ENCODE measurements at regions not wholly inside any gene's neighbourhood (a gene's known extent, or its start where the extent isn't known, plus 50 kb on each side); places are given as distances from the start of the nearest gene placed in this dataset.
"Not testable (repeated sequence)": the region's sequence is repeated elsewhere in the genome, so short reads cannot be mapped to it uniquely, and the experiment has no call there.

GRCh38 chr9:31908891-31909480 lies 475.5 kb upstream of the ACO1 start:
- Histone ChIP-seq H3K27me3 (ENCODE audit: insufficient read depth, low read length) (no peaks in the 10 kb centered on the region), H3K4me1 (ENCODE audit: insufficient read depth, low read length) (no peaks in the 10 kb centered on the region), H3K9me3 (ENCODE audit: low read depth, low read length) (no peaks in the 10 kb centered on the region), H3K4me3 (ENCODE audit: low read length) (no peak overlapping the region)

GRCh38 chr9:31912636-31913035 lies 471.8 kb upstream of the ACO1 start:
- no peaks in the 10 kb centered on the region for H3K27me3 ChIP-seq (ENCODE audit: insufficient read depth, low read length)
- H3K9me3 ChIP-seq (ENCODE audit: low read depth, low read length): no peaks in the 10 kb centered on the region
- H3K4me1 ChIP-seq (ENCODE audit: insufficient read depth, low read length): no peaks in the 10 kb centered on the region
- H3K4me3 ChIP-seq (ENCODE audit: low read length): no peak overlapping the region

GRCh38 chr9:31916591-31917241 lies 467.7 kb upstream of the ACO1 start:
- Histone ChIP-seq H3K27me3 (ENCODE audit: insufficient read depth, low read length) (no peaks in the 10 kb centered on the region), H3K4me1 (ENCODE audit: insufficient read depth, low read length) (no peaks in the 10 kb centered on the region), H3K9me3 (ENCODE audit: low read depth, low read length) (no peaks in the 10 kb centered on the region), H3K4me3 (ENCODE audit: low read length) (no peak overlapping the region)

- H3K4me3 ChIP-seq (ENCODE audit: low read length); H3K4me1 ChIP-seq (ENCODE audit: insufficient read depth, low read length); H3K27me3 ChIP-seq (ENCODE audit: insufficient read depth, low read length); H3K9me3 ChIP-seq (ENCODE audit: low read depth, low read length): not testable (repeated sequence)
Observed at GRCh38 chr9:31937737-31938136, 446.7 kb upstream of the ACO1 start.

GRCh38 chr9:31950756-31951155 lies 433.7 kb upstream of the ACO1 start:
- no peaks in the 10 kb centered on the region for H3K4me1 ChIP-seq (ENCODE audit: insufficient read depth, low read length)
- H3K27me3 ChIP-seq (ENCODE audit: insufficient read depth, low read length): no peaks in the 10 kb centered on the region
- no peak overlapping the region for H3K4me3 ChIP-seq (ENCODE audit: low read length)
- H3K9me3 ChIP-seq (ENCODE audit: low read depth, low read length): no peaks in the 10 kb centered on the region

- H3K4me3 ChIP-seq (ENCODE audit: low read length): no peak overlapping the region
- no peaks in the 10 kb centered on the region for H3K27me3 ChIP-seq (ENCODE audit: insufficient read depth, low read length)
Observed at GRCh38 chr9:31958572-31958971, 425.9 kb upstream of the ACO1 start.

GRCh38 chr9:31969552-31969951 lies 414.9 kb upstream of the ACO1 start:
- Histone ChIP-seq H3K9me3 (ENCODE audit: low read depth, low read length) (no peaks in the 10 kb centered on the region), H3K4me1 (ENCODE audit: insufficient read depth, low read length) (no peaks in the 10 kb centered on the region), H3K4me3 (ENCODE audit: low read length) (no peak overlapping the region), H3K27me3 (ENCODE audit: insufficient read depth, low read length) (no peaks in the 10 kb centered on the region)

More at GRCh38 chr9:31958572-31958971, 425.9 kb upstream of the ACO1 start:
- Histone ChIP-seq H3K9me3 (ENCODE audit: low read depth, low read length) (peaks cover 7% of the 10 kb centered on the region), H3K4me1 (ENCODE audit: insufficient read depth, low read length) (no peaks in the 10 kb centered on the region)

- Histone ChIP-seq H3K9me3 (ENCODE audit: low read depth, low read length) (no peaks in the 10 kb centered on the region), H3K4me1 (ENCODE audit: insufficient read depth, low read length) (no peaks in the 10 kb centered on the region), H3K27me3 (ENCODE audit: insufficient read depth, low read length) (no peaks in the 10 kb centered on the region), H3K4me3 (ENCODE audit: low read length) (no peak overlapping the region)
Observed at GRCh38 chr9:31983895-31984294, 400.5 kb upstream of the ACO1 start.

- H3K27me3 ChIP-seq (ENCODE audit: insufficient read depth, low read length): no peaks in the 10 kb centered on the region
- no peaks in the 10 kb centered on the region for H3K9me3 ChIP-seq (ENCODE audit: low read depth, low read length)
- no peak overlapping the region for H3K4me3 ChIP-seq (ENCODE audit: low read length)
- H3K4me1 ChIP-seq (ENCODE audit: insufficient read depth, low read length): no peaks in the 10 kb centered on the region
Observed at GRCh38 chr9:31996331-31996730, 388.1 kb upstream of the ACO1 start.

GRCh38 chr9:32004431-32005076 lies 379.9 kb upstream of the ACO1 start:
- Histone ChIP-seq H3K4me1 (ENCODE audit: insufficient read depth, low read length) (no peaks in the 10 kb centered on the region), H3K4me3 (ENCODE audit: low read length) (no peak overlapping the region), H3K27me3 (ENCODE audit: insufficient read depth, low read length) (no peaks in the 10 kb centered on the region), H3K9me3 (ENCODE audit: low read depth, low read length) (no peaks in the 10 kb centered on the region)

GRCh38 chr9:32010322-32010721 lies 374.1 kb upstream of the ACO1 start:
- Histone ChIP-seq H3K27me3 (ENCODE audit: insufficient read depth, low read length) (no peaks in the 10 kb centered on the region), H3K4me1 (ENCODE audit: insufficient read depth, low read length) (no peaks in the 10 kb centered on the region), H3K4me3 (ENCODE audit: low read length) (no peak overlapping the region), H3K9me3 (ENCODE audit: low read depth, low read length) (no peaks in the 10 kb centered on the region)

- Histone ChIP-seq H3K4me3 (ENCODE audit: low read length) (no peak overlapping the region), H3K27me3 (ENCODE audit: insufficient read depth, low read length) (no peaks in the 10 kb centered on the region), H3K9me3 (ENCODE audit: low read depth, low read length) (no peaks in the 10 kb centered on the region), H3K4me1 (ENCODE audit: insufficient read depth, low read length) (no peaks in the 10 kb centered on the region)
Observed at GRCh38 chr9:32011049-32011448, 373.4 kb upstream of the ACO1 start.

- H3K9me3 ChIP-seq (ENCODE audit: low read depth, low read length): no peaks in the 10 kb centered on the region
- no peak overlapping the region for H3K4me3 ChIP-seq (ENCODE audit: low read length)
- no peaks in the 10 kb centered on the region for H3K27me3 ChIP-seq (ENCODE audit: insufficient read depth, low read length)
- H3K4me1 ChIP-seq (ENCODE audit: insufficient read depth, low read length): no peaks in the 10 kb centered on the region
Observed at GRCh38 chr9:32015795-32016194, 368.6 kb upstream of the ACO1 start.

- Histone ChIP-seq H3K4me1 (ENCODE audit: insufficient read depth, low read length) (no peaks in the 10 kb centered on the region), H3K4me3 (ENCODE audit: low read length) (no peak overlapping the region), H3K27me3 (ENCODE audit: insufficient read depth, low read length) (no peaks in the 10 kb centered on the region), H3K9me3 (ENCODE audit: low read depth, low read length) (no peaks in the 10 kb centered on the region)
Observed at GRCh38 chr9:32045513-32045912, 338.9 kb upstream of the ACO1 start.

GRCh38 chr9:32067261-32067660 lies 317.2 kb upstream of the ACO1 start:
- no peak overlapping the region for H3K4me3 ChIP-seq (ENCODE audit: low read length)
- H3K27me3 ChIP-seq (ENCODE audit: insufficient read depth, low read length): no peaks in the 10 kb centered on the region
- H3K9me3 ChIP-seq (ENCODE audit: low read depth, low read length): no peaks in the 10 kb centered on the region
- no peaks in the 10 kb centered on the region for H3K4me1 ChIP-seq (ENCODE audit: insufficient read depth, low read length)
